IPS-18c (cell line): ENCODE measurements at regions not wholly inside any gene's neighbourhood (a gene's known extent, or its start where the extent isn't known, plus 50 kb on each side); places are given as distances from the start of the nearest gene placed in this dataset.
"Not testable (repeated sequence)": the region's sequence is repeated elsewhere in the genome, so short reads cannot be mapped to it uniquely, and the experiment has no call there.

Experiments
- H3K4me3 ChIP-seq: 2 replicates; pipeline ENCODE4 v1.7.0; 2013; ENCODE audit warnings: low read depth, mild to moderate bottlenecking, low read length, moderate library complexity; ENCODE audit not compliant: insufficient read depth
- H3K9me3 ChIP-seq: one replicate; pipeline ENCODE4 v1.6.1; 2013; ENCODE audit warnings: mild to moderate bottlenecking, low read length, moderate library complexity; ENCODE audit not compliant: control insufficient read depth, insufficient read depth

- Histone ChIP-seq H3K9me3 (no peaks in the 10 kb centered on the region), H3K4me3 (no peak overlapping the region)
Measured at GRCh38 chr1:238701024-238701423, 685.3 kb upstream of the CHRM3 start.

- no peaks in the 10 kb centered on the region for H3K9me3 ChIP-seq
- no peak overlapping the region for H3K4me3 ChIP-seq
Measured at GRCh38 chr1:238690415-238690814, 696.0 kb upstream of the CHRM3 start.

DNA sequence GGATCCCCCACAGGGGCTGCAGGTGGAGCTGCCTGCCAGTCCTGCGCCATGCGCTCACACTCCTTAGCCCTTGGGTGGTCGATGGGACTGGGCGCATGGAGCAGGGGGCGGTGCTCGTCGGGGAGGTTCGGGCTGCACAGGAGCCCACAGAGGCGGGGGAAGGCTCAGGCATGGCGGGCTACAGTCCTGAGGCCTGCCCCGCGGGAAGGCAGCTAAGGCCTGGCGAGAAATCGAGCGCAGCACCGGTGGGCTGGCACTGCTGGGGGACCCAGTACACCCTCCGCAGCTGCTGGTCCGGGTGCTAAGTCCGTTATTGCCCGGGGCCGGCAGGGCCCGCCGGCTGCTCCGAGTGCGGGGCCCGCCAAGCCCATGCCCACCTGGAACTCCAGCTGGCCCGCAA, 701.8 kb upstream of the CHRM3 start:
- H3K4me3 ChIP-seq, H3K9me3 ChIP-seq: not testable (repeated sequence)

DNA sequence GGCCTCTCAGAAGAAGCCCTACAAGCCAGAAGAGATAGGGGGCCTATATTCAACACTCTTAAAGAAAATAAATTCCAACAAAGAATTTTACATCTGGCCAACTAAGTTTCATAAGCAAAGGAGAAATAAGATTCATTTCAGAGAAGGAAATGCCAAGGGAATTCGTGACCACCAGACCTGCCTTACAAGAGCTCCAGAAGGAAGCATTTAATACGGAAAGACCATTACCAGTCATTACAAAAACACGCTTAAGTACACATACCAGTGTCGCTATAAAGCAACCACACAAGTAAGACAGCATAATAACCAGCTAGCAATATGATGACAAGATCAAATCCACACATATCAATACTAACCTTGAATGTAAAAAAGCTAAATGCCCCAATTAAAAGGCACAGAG, 704.9 kb upstream of the CHRM3 start:
- Histone ChIP-seq H3K4me3 (no peak overlapping the region), H3K9me3 (no peaks in the 10 kb centered on the region)

DNA sequence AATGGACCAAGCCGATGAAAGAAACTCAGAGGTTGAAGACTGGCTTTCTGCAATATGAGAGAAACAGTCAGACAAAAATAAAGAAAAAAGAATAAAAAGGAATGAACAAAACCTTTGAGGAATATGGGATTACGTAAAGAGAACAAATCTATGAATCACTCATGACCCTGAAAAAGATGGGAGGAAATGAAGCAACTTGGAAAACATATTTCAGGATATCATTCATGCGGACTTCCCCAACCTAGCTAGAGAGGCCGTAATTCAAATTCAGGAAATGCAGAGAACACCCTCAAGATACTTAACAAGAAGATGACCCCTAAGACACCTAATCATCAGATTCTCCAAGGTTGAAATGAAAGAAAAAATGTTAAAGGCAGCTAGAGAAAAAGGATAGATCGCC, 705.3 kb upstream of the CHRM3 start:
- no peak overlapping the region for H3K4me3 ChIP-seq

GRCh38 chr1:238677567-238677966, 708.8 kb upstream of the CHRM3 start:
- H3K9me3 ChIP-seq = no peaks in the 10 kb centered on the region
- no peak overlapping the region for H3K4me3 ChIP-seq

More for the DNA sequence above, 705.3 kb upstream of the CHRM3 start:
- no peaks in the 10 kb centered on the region for H3K9me3 ChIP-seq

DNA sequence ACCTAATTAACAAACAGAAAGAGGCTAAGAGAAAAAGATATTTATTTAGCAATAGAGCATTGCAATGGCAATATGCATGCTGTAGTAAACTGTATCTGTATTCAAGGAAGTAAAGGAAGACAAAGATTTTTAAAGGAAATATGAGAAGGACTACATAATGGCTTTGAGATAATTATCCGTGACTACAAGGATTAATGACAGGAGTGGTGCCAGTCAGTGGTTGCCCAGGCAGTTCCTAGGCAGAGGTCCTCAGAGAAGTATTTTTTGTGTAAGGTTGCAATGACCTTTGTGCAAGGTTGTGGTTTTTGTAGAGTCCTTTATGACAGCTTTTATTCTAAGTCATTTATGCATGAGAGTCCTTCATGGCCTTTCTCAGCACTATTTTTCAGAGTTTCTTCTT, 711.1 kb upstream of the CHRM3 start:
- Histone ChIP-seq H3K9me3 (no peaks in the 10 kb centered on the region), H3K4me3 (no peak overlapping the region)

- Histone ChIP-seq H3K9me3 (no peaks in the 10 kb centered on the region), H3K4me3 (no peak overlapping the region)
Measured at GRCh38 chr1:238674316-238674715, 712.1 kb upstream of the CHRM3 start.

GRCh38 chr1:238673561-238673960, 712.8 kb upstream of the CHRM3 start:
- Histone ChIP-seq H3K4me3 (no peak overlapping the region), H3K9me3 (no peaks in the 10 kb centered on the region)

DNA sequence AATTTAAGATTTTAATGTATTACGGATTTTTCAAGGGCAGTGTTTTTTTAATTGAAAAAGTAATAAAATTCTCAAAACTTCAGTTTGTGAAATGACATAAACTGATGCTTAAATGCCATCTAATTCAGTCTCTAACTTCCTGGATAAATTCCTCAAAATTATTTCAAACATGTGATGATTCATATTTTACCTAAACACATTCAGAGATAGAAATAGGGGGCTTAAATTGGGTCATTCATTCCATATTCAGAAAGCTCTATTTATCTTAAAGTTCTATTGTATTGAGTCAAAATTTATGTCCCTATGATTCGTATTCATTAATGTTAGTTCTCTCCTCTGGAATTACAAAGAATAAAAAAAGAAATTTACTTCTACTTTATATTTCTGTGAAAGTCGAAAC, 713.6 kb upstream of the CHRM3 start:
- Histone ChIP-seq H3K4me3 (no peak overlapping the region), H3K9me3 (no peaks in the 10 kb centered on the region)

- H3K9me3 ChIP-seq = no peaks in the 10 kb centered on the region
Measured at GRCh38 chr1:238672262-238672661, 714.1 kb upstream of the CHRM3 start.

DNA sequence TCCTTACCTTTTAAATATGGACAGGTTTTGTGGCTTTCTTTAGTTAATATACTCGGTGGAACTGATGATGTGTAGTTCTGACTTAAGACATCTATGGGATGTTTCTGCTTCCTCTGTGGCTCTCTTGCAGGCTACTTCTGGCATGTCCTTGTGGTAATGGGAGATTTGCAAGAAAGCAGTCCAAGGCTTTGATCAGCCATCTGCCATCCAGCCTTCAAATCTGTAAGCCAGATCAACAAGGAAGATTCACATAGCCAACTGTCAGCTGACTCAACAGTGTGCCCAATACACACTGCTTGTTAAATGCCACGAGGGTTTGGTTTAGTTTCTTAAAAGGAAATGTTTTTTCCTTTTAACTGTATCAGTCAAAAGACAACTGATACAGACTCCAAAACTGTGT, 722.2 kb upstream of the CHRM3 start:
- H3K4me3 ChIP-seq = no peak overlapping the region
- H3K9me3 ChIP-seq = no peaks in the 10 kb centered on the region

More at GRCh38 chr1:238672262-238672661, 714.1 kb upstream of the CHRM3 start:
- H3K4me3 ChIP-seq = no peak overlapping the region

DNA sequence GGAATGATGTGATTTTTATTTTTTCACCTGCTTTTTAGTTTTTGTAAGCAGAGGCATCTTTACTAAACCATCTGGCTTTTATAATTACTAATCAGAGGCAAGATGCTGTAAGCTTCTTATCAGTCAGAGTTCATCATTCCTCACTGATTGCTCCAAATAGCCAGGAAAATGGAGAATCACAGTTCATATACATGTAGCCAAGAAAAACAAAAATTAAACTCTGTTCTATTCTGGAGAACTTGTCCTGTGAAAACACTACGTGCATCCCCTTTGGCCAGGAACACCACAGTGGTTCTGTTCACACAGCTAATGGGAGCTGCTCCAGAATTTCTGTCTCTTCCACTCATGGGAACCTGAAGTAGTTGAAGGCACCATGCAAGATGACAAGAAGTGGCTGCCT, 725.5 kb upstream of the CHRM3 start:
- Histone ChIP-seq H3K4me3 (no peak overlapping the region), H3K9me3 (no peaks in the 10 kb centered on the region)

DNA sequence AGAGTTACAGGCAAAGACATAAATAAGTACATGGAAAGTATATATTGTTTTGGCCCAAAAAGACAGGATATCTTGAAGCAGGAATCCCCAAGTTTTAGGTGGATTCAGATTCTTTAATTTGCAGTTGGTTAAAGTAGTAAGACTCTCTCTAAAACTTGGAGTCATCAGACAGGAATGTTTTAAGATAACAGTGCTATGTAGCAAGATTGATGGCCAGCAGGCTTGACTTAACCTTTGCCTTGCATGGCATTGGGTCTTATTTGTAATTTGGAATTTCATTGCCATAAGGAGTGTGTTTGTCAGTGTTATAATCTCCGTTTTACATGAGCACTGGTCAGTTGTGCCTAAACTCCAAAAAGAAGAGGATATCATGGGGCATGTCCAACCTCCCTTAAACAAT, 727.6 kb upstream of the CHRM3 start:
- Histone ChIP-seq H3K9me3 (no peaks in the 10 kb centered on the region), H3K4me3 (no peak overlapping the region)

DNA sequence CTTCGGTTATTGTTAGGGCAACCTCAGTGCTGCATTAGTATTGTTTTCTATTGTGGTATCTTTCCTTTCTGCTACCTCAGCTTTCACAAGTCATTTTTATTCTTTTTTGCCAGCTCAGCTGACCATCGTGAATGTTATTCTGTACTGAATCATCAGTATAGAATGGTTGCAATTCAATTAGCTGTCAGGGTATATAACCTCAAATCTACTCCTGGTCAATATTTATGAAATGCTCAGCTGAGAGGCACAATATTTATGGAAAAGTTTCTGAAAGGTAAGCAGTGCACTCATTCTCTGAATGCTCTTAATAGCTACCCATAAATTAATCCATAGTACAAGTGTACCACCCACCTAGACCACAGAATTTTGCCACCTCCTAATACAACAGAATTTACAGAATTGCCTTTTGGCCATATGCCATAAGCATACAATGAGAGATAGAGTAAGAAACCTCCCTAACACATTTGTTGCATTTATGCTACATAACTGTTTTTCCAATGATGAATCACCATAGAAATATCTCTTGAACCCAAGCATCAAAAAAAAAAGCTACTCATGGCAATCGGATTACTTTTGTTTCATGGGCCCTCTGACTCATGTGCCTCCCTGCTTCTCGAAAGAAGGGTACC, 732.6 kb upstream of the CHRM3 start:
- Histone ChIP-seq H3K4me3 (no peak overlapping the region), H3K9me3 (no peaks in the 10 kb centered on the region)

DNA sequence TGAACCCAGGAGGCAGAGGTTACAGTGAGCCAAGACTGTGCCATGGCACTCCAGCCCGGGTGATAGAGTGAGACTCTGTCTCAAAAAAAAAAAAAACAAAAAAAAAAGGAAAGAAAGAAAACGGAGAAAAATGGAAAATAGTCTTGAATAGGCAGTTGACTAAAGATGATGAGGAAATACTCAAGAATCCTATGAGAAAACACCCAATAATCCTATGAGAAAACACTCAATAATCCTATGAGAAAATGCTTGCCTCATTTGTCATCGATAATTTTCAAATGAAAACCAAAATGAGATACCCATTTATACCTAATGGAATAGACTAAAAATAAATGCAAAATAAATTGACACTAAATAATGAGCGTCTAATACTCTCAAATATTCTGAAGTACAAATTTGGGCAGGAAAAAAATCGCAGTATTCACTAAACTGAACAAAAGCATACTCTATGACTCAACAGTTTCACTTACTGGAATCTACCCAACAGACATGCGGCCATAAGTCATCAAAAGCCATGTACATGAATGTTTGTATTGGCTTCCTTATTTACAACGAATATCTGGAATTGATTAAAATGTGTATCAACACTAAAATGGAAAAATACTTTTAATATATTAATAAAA, 733.9 kb upstream of the CHRM3 start:
- Histone ChIP-seq H3K4me3 (no peak overlapping the region), H3K9me3 (no peaks in the 10 kb centered on the region)

GRCh38 chr1:238649200-238649599, 737.2 kb upstream of the CHRM3 start:
- H3K4me3 ChIP-seq = no peak overlapping the region
- no peaks in the 10 kb centered on the region for H3K9me3 ChIP-seq

DNA sequence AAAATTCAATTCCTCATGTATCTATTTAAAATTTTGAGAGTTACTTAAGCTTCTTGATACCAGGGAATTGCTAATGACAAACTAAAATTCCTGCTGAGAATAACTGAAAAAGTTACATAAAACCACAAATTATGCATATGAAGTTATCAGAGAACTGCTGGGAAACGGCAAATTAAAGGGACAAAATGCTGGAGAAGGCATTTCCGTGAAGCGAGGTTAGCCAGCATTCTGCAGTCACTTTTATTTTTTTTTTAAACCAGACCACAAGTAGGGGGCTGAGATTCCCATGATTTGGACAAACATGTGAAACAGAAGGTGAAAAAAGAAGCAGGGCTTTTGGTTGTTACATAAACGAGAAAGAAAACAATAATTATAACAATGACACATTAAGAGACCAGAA, 737.6 kb upstream of the CHRM3 start:
- Histone ChIP-seq H3K9me3 (no peaks in the 10 kb centered on the region), H3K4me3 (no peak overlapping the region)

GRCh38 chr1:238648296-238648695, 738.1 kb upstream of the CHRM3 start:
- Histone ChIP-seq H3K4me3 (no peak overlapping the region), H3K9me3 (no peaks in the 10 kb centered on the region)
